ENCODE measurements at regions not wholly inside any gene's neighbourhood (a gene's known extent, or its start where the extent isn't known, plus 50 kb on each side); places are given as distances from the start of the nearest gene placed in this dataset.

DNA sequence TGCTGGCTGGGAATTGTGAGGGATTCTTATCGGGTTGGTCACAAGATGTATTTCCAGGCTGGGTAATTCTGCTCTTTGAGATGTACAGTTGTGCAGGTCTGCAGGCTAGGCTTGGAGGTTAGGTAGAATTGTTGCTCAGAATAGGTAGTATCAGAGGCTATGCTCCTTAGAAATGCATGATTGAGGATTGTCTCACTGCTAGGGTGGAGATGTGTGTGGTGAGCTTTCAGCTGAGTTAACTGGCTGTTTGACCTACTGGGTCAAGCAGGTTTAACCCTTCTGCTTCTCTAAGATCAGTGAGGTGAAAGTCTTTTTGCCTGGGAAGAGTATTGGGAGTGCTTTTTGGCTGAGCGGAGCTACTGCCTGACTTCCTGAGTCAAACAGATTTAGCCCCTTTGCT lies 701.1 kb downstream of the UTRN start:
- no peak for DNase-seq
- no peaks in the 10 kb centered on the region for H3K9me3 ChIP-seq
- no peak overlapping the region for H3K4me3 ChIP-seq
- no peak for TF ChIP-seq POLR2A (IDR thresholded peaks at IDR 0.05)
- H3K36me3 ChIP-seq: no peaks in the 10 kb centered on the region
- H3K27ac ChIP-seq: no peak overlapping the region
- H3K4me1 ChIP-seq: no peaks in the 10 kb centered on the region
- H3K27me3 ChIP-seq: no peaks in the 10 kb centered on the region

DNA sequence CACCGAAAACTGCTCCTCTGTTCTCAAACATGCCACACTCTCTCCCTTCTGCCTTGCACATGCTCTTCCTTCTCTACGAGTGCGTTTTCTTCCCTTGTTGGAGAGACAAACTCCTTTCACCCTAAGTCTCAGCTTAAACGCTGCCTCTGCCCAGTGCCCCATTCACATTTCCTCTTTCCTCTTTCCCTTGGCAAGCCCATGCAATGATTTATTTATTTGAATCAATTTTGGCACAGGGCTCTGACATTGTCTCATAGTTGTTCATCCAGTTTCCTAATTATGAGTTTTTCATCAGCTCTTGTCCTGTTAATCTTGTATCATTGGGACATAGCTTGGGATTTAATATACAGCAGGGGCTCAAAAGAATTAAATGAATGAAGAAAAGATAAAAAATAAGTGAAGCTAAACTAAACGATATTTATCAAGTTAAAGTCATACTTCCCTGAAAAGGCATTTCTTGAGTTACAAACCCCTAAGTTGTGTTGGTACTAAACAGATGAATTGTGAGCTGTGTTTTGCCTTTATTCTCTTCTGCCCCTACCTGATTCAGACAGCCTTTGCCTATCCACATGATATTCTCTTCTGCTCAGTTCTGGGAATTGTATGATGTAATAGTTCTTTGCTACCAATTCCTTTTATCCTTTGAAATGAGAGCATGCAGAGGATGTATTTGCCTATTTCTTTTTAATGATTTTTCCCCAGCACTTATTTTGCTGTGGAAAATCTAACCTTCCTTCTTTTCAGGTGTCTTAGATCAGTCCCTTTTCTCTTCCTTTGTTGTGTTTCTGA lies 704.4 kb downstream of the UTRN start:
- H3K36me3 ChIP-seq: no peaks in the 10 kb centered on the region
- H3K27me3 ChIP-seq: no peaks in the 10 kb centered on the region
- H3K9me3 ChIP-seq: no peaks in the 10 kb centered on the region
- no peak overlapping the region for H3K27ac ChIP-seq
- DNase-seq: no peak
- no peaks in the 10 kb centered on the region for H3K4me1 ChIP-seq
- TF ChIP-seq, protein P1, sequence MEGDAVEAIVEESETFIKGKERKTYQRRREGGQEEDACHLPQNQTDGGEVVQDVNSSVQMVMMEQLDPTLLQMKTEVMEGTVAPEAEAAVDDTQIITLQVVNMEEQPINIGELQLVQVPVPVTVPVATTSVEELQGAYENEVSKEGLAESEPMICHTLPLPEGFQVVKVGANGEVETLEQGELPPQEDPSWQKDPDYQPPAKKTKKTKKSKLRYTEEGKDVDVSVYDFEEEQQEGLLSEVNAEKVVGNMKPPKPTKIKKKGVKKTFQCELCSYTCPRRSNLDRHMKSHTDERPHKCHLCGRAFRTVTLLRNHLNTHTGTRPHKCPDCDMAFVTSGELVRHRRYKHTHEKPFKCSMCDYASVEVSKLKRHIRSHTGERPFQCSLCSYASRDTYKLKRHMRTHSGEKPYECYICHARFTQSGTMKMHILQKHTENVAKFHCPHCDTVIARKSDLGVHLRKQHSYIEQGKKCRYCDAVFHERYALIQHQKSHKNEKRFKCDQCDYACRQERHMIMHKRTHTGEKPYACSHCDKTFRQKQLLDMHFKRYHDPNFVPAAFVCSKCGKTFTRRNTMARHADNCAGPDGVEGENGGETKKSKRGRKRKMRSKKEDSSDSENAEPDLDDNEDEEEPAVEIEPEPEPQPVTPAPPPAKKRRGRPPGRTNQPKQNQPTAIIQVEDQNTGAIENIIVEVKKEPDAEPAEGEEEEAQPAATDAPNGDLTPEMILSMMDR (IDR thresholded peaks at IDR 0.05): no peak
- TF ChIP-seq POLR2A (IDR thresholded peaks at IDR 0.05): no peak
- no peak overlapping the region for H3K4me3 ChIP-seq

DNA sequence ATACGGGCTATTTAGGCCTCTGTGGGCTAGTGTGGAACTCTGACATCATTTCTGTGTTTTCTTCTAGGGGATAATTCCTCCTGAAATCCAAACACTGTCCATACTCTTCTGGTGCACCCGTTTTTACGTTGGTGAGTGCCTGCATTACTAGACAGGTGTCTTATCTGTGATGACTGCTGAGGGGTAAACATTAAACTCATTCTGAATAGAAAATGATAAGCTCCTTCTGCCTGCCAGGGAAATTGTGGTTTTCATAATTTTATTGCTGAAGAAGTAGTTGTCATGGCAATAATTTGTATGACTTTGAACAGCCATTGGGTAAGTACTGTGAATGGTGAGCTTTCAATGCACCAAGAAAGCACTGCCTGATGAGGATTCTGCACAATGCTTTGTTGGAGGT lies 705.6 kb downstream of the UTRN start:
- TF ChIP-seq POLR2A (IDR thresholded peaks at IDR 0.05): no peak
- TF ChIP-seq, protein P1 (IDR thresholded peaks at IDR 0.05): no peak
- Histone ChIP-seq H3K27me3 (no peaks in the 10 kb centered on the region), H3K27ac (no peak overlapping the region), H3K9me3 (no peaks in the 10 kb centered on the region), H3K36me3 (no peaks in the 10 kb centered on the region), H3K4me3 (no peak overlapping the region), H3K4me1 (no peaks in the 10 kb centered on the region)
- DNase-seq: no peak

DNA sequence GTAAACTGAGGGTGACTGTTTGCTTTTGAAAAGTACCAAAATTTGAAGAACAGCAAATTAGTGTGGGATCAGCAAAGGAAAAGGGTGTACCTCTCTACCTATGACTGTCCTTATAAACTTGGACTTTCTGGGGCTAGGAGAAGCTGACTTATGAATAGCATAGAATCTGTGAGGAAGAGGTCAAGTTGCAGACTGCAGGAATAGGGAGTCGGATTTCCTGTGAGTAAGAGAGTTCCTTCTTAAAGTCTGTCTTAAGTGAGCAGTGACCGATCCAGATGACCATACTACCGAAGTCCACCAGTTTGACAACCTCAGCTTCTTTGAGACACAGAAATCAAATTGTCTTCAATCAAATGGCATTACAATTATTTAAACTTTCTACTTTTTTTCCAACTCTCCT lies 708.7 kb downstream of the UTRN start:
- Histone ChIP-seq H3K27ac (no peak overlapping the region), H3K36me3 (no peaks in the 10 kb centered on the region), H3K4me3 (no peak overlapping the region), H3K9me3 (no peaks in the 10 kb centered on the region), H3K4me1 (no peaks in the 10 kb centered on the region), H3K27me3 (no peaks in the 10 kb centered on the region)
- no peak for DNase-seq
- TF ChIP-seq POLR2A (IDR thresholded peaks at IDR 0.05): no peak

DNA sequence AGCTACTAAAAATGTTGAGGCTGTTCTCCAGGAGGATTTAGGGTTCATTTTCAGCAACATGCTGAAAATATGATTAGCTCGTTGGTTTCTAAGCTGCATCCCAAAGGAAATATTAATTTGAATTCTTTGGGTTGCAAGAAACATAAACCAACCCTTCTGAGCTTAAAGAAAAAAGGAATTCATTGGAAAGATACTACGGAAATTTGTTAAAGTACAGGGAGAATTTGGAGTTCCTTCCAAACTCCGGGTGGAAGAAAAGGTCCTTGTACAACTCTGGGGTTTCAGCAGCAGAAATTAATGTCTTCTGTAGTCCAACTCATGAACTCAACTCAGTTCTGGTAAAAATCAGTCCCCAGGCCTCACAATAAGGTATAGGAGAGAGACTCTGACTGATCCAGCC lies 712.9 kb downstream of the UTRN start:
- Histone ChIP-seq H3K4me3 (no peak overlapping the region), H3K27ac (no peak overlapping the region), H3K4me1 (no peaks in the 10 kb centered on the region), H3K27me3 (no peaks in the 10 kb centered on the region), H3K9me3 (no peaks in the 10 kb centered on the region), H3K36me3 (no peaks in the 10 kb centered on the region)
- TF ChIP-seq POLR2A (IDR thresholded peaks at IDR 0.05): no peak
- TF ChIP-seq, protein P1 (IDR thresholded peaks at IDR 0.05): no peak
- no peak for DNase-seq

DNA sequence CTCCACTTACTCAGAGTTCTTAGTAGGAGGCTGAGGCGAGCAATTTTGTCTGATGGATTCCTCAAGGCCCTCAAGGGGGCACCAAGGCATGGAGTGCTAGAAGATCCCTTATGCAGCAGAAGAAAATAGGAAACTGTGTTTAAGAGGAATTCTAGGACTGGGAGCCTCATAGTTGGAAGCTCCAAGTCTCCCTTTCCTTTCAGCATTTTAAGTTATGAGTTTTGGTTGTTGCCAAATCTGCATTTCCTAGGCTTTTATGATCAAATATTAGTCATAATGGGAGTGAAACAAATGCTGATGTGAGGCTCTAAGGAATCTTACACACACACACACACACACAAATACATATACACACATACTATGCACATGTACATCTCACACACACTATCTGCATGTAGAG lies 714.0 kb downstream of the UTRN start:
- TF ChIP-seq, protein P1 (IDR thresholded peaks at IDR 0.05): no peak
- no peak for TF ChIP-seq POLR2A (IDR thresholded peaks at IDR 0.05)
- no peak overlapping the region for H3K27ac ChIP-seq
- DNase-seq: no peak
- no peaks in the 10 kb centered on the region for H3K27me3 ChIP-seq
- H3K4me3 ChIP-seq: no peak overlapping the region
- H3K4me1 ChIP-seq: no peaks in the 10 kb centered on the region
- H3K36me3 ChIP-seq: no peaks in the 10 kb centered on the region
- H3K9me3 ChIP-seq: no peaks in the 10 kb centered on the region

DNA sequence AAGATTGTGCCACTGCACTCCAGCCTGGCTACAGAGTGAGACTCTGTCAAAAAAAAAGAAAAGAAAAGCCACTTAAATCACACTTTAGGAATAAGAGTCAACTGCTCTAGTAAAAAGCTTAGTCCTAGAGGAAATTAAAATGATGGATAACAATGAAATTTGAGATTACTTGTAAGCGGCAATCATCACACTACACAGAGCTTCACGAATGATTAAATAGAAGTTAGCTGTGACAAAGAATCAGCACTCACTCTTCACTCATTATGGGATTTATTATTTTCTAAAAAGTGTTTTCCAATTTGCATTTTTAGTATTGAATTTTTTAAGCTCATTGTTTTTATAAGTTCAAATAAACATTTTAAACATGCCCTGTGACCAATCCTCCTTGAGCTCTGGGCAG lies 718.0 kb downstream of the UTRN start:
- Histone ChIP-seq H3K4me1 (no peaks in the 10 kb centered on the region), H3K27ac (no peak overlapping the region), H3K27me3 (no peaks in the 10 kb centered on the region), H3K36me3 (no peaks in the 10 kb centered on the region), H3K4me3 (no peak overlapping the region), H3K9me3 (no peaks in the 10 kb centered on the region)
- no peak for DNase-seq
- TF ChIP-seq, protein P1 (IDR thresholded peaks at IDR 0.05): no peak
- TF ChIP-seq POLR2A (IDR thresholded peaks at IDR 0.05): no peak

Measured in Peyer's patch (tissue), 4 donors.